CD4-positive, alpha-beta T cell treated with Interferon gamma for 1 hour (primary cell): ENCODE measurements at regions not wholly inside any gene's neighbourhood (a gene's known extent, or its start where the extent isn't known, plus 50 kb on each side); places are given as distances from the start of the nearest gene placed in this dataset.
"Not testable (repeated sequence)": the region's sequence is repeated elsewhere in the genome, so short reads cannot be mapped to it uniquely, and the experiment has no call there.

ENCODE experiments used
- DNase-seq: peaks from one replicate; pipeline ENCODE4 v3.0.0-alpha.2; 2020

DNA sequence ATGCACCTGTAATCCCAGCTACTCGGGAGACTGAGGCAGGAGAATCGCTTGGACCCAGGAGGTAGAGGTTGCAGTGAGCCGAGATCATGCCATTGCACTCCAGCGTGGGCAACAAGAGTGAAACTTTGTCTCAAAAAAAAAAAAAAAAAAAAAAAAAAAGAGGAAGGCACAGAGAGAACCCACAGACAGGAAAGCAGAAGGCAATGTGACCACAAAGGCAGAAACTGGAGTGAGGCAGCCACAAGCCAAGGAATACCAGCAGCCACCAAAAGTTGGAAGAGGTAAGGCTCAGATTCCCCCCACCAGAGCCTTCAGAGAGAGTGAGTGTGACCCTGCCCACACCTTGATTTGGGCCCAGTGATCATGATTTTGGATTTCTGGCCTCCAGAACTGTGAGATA, 54.7 kb upstream of the E2F3 start:
- DNase-seq, result not testable (repeated sequence)

DNA sequence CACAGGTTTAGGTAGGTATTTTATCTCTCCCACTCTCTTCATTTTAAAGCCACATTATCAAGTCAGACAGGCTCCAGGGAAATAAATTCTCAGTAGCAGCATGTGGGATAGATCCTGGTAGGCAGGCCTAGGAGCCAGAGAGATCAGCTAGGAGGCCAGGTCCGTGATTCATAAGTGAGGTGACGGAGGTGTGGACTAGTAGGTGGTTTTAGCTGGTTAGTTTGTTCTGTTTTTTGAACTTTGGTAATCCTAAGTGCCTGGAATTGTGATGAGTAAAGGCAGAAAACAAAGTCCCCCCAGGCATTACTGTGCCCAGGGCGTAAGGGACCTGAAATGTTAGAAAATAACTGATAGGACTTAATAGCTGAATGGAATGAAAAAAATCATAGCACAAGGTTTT, 53.6 kb upstream of the E2F3 start:
- no peak for DNase-seq

DNA sequence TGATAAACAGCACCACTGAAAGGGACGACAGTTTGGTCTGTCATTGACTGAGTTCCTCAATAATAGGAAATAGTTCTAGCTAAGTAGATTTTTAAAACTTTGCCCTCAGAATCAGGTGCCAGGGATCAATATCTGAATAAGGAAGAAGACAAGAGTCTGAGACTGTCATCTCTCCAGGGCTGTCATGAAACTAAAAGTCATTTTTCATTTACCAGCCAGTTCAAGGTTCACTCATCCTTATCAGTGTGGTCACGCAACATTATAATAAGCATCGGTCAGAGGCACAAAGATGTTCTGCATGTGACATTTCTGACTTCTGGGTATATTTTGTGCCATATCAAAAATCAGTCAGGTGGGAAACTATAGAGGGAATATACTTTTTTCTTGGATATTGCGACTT, 52.5 kb upstream of the E2F3 start:
- no peak for DNase-seq

DNA sequence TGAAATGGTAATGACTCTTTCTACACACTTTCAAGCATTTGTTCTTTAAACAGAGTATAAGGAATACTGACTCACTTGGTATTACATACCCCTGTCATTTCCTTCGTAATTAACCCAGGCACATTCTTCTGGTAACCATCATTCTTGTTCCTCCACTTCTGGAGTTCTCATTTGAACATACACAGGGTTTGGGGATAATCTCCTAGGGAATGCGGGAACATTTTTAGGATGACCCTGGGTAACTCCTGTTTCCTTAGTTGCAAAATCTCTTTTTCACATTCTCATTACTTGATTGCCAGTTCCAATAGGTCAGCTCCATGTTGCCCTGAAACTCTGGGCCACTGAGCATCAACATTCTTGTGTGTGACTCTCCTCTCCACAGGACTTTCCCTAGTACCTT, 51.5 kb upstream of the E2F3 start:
- no peak for DNase-seq

DNA sequence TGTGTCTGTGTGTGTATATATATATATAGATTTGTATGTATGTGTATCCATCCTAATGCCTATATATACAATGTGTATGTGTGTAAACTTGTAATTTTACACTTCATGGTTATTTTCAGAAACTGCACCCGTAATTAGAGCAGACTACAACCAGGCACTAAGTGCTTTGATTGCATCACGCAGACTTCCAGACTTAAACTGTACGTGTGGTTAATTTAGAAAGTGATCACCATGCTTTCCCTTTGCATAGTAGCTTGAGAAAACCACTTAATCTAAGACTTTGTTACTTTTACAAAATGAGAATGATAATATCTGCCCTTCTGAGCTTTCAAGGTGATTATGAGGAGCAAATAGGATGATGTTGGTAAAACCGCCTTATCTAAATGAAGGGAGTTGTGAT, 50.1 kb upstream of the E2F3 start:
- DNase-seq, result no peak
